GM23338 (cell line): ENCODE measurements at regions not wholly inside any gene's neighbourhood (a gene's known extent, or its start where the extent isn't known, plus 50 kb on each side); places are given as distances from the start of the nearest gene placed in this dataset.

Experiments
- ATAC-seq: fragments of 200-7000 bp; cut with Tn5 transposase; 3 replicates; pipeline ENCODE4 v1.9.1; 2020
- DNase-seq: peaks from one replicate; pipeline ENCODE4 v3.0.0-alpha.2; 2015; ENCODE audit warnings: low spot score
- H2AFZ ChIP-seq: fragments of 200-600 bp; sonication (generic); 2 replicates; pipeline ENCODE4 v1.8.0; 2016; ENCODE audit warnings: antibody characterized with exemption, mild to moderate bottlenecking, moderate library complexity
- H3F3A ChIP-seq: fragments of 200-600 bp; sonication (generic); replicated peaks from 2 replicates; pipeline ENCODE4 v1.8.0; 2017; ENCODE audit warnings: antibody characterized with exemption, mixed run types, low read depth
- H3K27ac ChIP-seq: fragments of 200-600 bp; sonication (generic); 2 replicates; pipeline ENCODE4 v1.6.1; 2016; ENCODE audit warnings: low read depth
- H3K27me3 ChIP-seq: fragments of 200-600 bp; sonication (generic); 2 replicates; pipeline ENCODE4 v1.8.0; 2016; ENCODE audit warnings: mild to moderate bottlenecking, mixed run types, moderate library complexity; ENCODE audit not compliant: insufficient read depth
- H3K36me3 ChIP-seq: fragments of 200-600 bp; sonication (generic); 2 replicates; pipeline ENCODE4 v1.8.0; 2016; ENCODE audit warnings: mild to moderate bottlenecking; ENCODE audit not compliant: insufficient read depth
- H3K4me1 ChIP-seq: fragments of 200-600 bp; sonication (generic); 2 replicates; pipeline ENCODE4 v1.8.0; 2016; ENCODE audit warnings: mild to moderate bottlenecking, moderate library complexity; ENCODE audit not compliant: insufficient read depth
- H3K4me2 ChIP-seq: fragments of 200-600 bp; sonication (generic); 2 replicates; pipeline ENCODE4 v1.7.1; 2017; ENCODE audit warnings: mixed run types
- H3K4me3 ChIP-seq: fragments of 200-600 bp; sonication (generic); 2 replicates; pipeline ENCODE4 v1.6.1; 2016; ENCODE audit warnings: mixed run types
- H3K79me2 ChIP-seq: fragments of 200-600 bp; sonication (generic); replicated peaks from 2 replicates; pipeline ENCODE4 v1.8.0; 2017; ENCODE audit warnings: mild to moderate bottlenecking; ENCODE audit not compliant: insufficient read depth
- H3K9me2 ChIP-seq: fragments of 200-600 bp; sonication (generic); 2 replicates; pipeline ENCODE4 v1.8.0; 2017; ENCODE audit not compliant: insufficient read depth
- H4K20me1 ChIP-seq: fragments of 200-600 bp; sonication (generic); replicated peaks from 2 replicates; pipeline ENCODE4 v1.8.0; 2017; ENCODE audit warnings: mild to moderate bottlenecking; ENCODE audit not compliant: insufficient read depth
- H3K27ac Mint-ChIP-seq: 2 replicates; pipeline ENCODE4 v1.8.0; 2020; ENCODE audit warnings: inconsistent platforms, mild to moderate bottlenecking, moderate library complexity, mixed read lengths
- H3K27me3 Mint-ChIP-seq: 3 replicates; pipeline ENCODE4 v1.8.0; 2022; ENCODE audit warnings: low read depth, mild to moderate bottlenecking, moderate library complexity, mixed read lengths, inconsistent platforms; ENCODE audit not compliant: insufficient read depth, poor library complexity
- H3K36me3 Mint-ChIP-seq: 3 replicates; pipeline ENCODE4 v1.8.0; 2021; ENCODE audit warnings: low read depth, mild to moderate bottlenecking, inconsistent platforms, moderate library complexity, mixed read lengths
- H3K4me1 Mint-ChIP-seq: 3 replicates; pipeline ENCODE4 v1.8.0; 2020; ENCODE audit warnings: mild to moderate bottlenecking, inconsistent platforms, mixed read lengths
- H3K4me3 Mint-ChIP-seq: 3 replicates; pipeline ENCODE4 v1.8.0; 2021; ENCODE audit warnings: moderate library complexity, mild to moderate bottlenecking, inconsistent platforms, mixed read lengths
- H3K9me3 Mint-ChIP-seq: 3 replicates; pipeline ENCODE4 v1.8.0; 2020; ENCODE audit warnings: moderate library complexity, mild to moderate bottlenecking, inconsistent platforms, mixed read lengths
- CREB1 ChIP-seq: fragments of 250-450 bp; sonication (Bioruptor Pico); IDR thresholded peaks from 2 replicates; pipeline ENCODE4 v1.5.0; 2020; ENCODE audit warnings: low read depth, mild to moderate bottlenecking, moderate library complexity
- EZH2phosphoT487 ChIP-seq: fragments of 200-600 bp; sonication (generic); IDR thresholded peaks from one replicate; pipeline ENCODE4 v1.8.1; 2018; ENCODE audit warnings: antibody characterized with exemption; ENCODE audit not compliant: unreplicated experiment
- NANOG ChIP-seq: IDR thresholded peaks from 2 replicates; pipeline ENCODE4 v1.6.1; 2016; ENCODE audit warnings: antibody characterized with exemption, borderline replicate concordance
- STAT1 ChIP-seq: IDR thresholded peaks from one replicate; pipeline ENCODE4 v1.6.1; 2016; ENCODE audit warnings: antibody characterized with exemption; ENCODE audit not compliant: unreplicated experiment
- ZNF331 ChIP-seq: fragments of 250-450 bp; sonication (Bioruptor Pico); IDR thresholded peaks from 2 replicates; pipeline ENCODE4 v1.5.0; 2020; ENCODE audit warnings: low read depth, mild to moderate bottlenecking, moderate library complexity
- TF ChIP-seq, protein P1 (sequence below): fragments of 250-450 bp; sonication (Bioruptor Pico); IDR thresholded peaks from 2 replicates; pipeline ENCODE4 v1.5.0; 2020; ENCODE audit warnings: mild to moderate bottlenecking, moderate library complexity
- TF ChIP-seq, protein P2 (sequence below): IDR thresholded peaks from one replicate; pipeline ENCODE4 v1.6.1; 2018; ENCODE audit warnings: antibody characterized with exemption; ENCODE audit not compliant: unreplicated experiment

- TF ChIP-seq, protein P1, sequence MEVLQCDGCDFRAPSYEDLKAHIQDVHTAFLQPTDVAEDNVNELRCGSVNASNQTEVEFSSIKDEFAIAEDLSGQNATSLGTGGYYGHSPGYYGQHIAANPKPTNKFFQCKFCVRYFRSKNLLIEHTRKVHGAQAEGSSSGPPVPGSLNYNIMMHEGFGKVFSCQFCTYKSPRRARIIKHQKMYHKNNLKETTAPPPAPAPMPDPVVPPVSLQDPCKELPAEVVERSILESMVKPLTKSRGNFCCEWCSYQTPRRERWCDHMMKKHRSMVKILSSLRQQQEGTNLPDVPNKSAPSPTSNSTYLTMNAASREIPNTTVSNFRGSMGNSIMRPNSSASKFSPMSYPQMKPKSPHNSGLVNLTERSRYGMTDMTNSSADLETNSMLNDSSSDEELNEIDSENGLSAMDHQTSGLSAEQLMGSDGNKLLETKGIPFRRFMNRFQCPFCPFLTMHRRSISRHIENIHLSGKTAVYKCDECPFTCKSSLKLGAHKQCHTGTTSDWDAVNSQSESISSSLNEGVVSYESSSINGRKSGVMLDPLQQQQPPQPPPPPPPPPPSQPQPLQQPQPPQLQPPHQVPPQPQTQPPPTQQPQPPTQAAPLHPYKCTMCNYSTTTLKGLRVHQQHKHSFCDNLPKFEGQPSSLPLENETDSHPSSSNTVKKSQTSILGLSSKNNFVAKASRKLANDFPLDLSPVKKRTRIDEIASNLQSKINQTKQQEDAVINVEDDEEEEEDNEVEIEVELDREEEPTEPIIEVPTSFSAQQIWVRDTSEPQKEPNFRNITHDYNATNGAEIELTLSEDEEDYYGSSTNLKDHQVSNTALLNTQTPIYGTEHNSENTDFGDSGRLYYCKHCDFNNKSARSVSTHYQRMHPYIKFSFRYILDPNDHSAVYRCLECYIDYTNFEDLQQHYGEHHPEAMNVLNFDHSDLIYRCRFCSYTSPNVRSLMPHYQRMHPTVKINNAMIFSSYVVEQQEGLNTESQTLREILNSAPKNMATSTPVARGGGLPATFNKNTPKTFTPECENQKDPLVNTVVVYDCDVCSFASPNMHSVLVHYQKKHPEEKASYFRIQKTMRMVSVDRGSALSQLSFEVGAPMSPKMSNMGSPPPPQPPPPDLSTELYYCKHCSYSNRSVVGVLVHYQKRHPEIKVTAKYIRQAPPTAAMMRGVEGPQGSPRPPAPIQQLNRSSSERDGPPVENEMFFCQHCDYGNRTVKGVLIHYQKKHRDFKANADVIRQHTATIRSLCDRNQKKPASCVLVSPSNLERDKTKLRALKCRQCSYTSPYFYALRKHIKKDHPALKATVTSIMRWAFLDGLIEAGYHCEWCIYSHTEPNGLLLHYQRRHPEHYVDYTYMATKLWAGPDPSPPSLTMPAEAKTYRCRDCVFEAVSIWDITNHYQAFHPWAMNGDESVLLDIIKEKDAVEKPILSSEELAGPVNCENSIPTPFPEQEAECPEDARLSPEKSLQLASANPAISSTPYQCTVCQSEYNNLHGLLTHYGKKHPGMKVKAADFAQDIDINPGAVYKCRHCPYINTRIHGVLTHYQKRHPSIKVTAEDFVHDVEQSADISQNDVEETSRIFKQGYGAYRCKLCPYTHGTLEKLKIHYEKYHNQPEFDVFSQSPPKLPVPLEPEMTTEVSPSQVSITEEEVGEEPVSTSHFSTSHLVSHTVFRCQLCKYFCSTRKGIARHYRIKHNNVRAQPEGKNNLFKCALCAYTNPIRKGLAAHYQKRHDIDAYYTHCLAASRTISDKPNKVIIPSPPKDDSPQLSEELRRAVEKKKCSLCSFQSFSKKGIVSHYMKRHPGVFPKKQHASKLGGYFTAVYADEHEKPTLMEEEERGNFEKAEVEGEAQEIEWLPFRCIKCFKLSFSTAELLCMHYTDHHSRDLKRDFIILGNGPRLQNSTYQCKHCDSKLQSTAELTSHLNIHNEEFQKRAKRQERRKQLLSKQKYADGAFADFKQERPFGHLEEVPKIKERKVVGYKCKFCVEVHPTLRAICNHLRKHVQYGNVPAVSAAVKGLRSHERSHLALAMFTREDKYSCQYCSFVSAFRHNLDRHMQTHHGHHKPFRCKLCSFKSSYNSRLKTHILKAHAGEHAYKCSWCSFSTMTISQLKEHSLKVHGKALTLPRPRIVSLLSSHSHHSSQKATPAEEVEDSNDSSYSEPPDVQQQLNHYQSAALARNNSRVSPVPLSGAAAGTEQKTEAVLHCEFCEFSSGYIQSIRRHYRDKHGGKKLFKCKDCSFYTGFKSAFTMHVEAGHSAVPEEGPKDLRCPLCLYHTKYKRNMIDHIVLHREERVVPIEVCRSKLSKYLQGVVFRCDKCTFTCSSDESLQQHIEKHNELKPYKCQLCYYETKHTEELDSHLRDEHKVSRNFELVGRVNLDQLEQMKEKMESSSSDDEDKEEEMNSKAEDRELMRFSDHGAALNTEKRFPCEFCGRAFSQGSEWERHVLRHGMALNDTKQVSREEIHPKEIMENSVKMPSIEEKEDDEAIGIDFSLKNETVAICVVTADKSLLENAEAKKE (CRISPR knock-in tag) = no peak
- TF ChIP-seq STAT1 (no peak), EZH2phosphoT487 (no peak), CREB1 (CRISPR knock-in tag) (no peak)
Measured at GRCh38 chr1:190852611-190853010, 374.9 kb upstream of the BRINP3 start (continued).

GRCh38 chr1:190858140-190858539, 380.5 kb upstream of the BRINP3 start:
- no peak overlapping the region for H3K27ac Mint-ChIP-seq
- H3K4me3 ChIP-seq = no peak overlapping the region
- H3K4me2 ChIP-seq = no peak overlapping the region
- H3K27ac ChIP-seq = no peak overlapping the region
- no peaks in the 10 kb centered on the region for H3K27me3 ChIP-seq
- no peaks in the 10 kb centered on the region; the same call in 2 of the 3 replicates for H3K4me1 Mint-ChIP-seq
- no peaks in the 10 kb centered on the region for H3K4me1 ChIP-seq
- ATAC-seq (no peak; the same call in 2 of the 3 replicates), DNase-seq (peak; percentile 43)
- no peaks in the 10 kb centered on the region for H3K79me2 ChIP-seq
- H3K36me3 ChIP-seq = no peaks in the 10 kb centered on the region
- H4K20me1 ChIP-seq = no peaks in the 10 kb centered on the region
- H3K36me3 Mint-ChIP-seq = peaks cover 35% of the 10 kb centered on the region
- H2AFZ ChIP-seq = no peak overlapping the region
- no peaks in the 10 kb centered on the region for H3F3A ChIP-seq
- H3K9me2 ChIP-seq = peaks cover 12% of the 10 kb centered on the region
- peaks cover 3% of the 10 kb centered on the region for H3K27me3 Mint-ChIP-seq
- no peak overlapping the region for H3K4me3 Mint-ChIP-seq
- H3K9me3 Mint-ChIP-seq = peaks cover 48% of the 10 kb centered on the region
- TF ChIP-seq, protein P2, sequence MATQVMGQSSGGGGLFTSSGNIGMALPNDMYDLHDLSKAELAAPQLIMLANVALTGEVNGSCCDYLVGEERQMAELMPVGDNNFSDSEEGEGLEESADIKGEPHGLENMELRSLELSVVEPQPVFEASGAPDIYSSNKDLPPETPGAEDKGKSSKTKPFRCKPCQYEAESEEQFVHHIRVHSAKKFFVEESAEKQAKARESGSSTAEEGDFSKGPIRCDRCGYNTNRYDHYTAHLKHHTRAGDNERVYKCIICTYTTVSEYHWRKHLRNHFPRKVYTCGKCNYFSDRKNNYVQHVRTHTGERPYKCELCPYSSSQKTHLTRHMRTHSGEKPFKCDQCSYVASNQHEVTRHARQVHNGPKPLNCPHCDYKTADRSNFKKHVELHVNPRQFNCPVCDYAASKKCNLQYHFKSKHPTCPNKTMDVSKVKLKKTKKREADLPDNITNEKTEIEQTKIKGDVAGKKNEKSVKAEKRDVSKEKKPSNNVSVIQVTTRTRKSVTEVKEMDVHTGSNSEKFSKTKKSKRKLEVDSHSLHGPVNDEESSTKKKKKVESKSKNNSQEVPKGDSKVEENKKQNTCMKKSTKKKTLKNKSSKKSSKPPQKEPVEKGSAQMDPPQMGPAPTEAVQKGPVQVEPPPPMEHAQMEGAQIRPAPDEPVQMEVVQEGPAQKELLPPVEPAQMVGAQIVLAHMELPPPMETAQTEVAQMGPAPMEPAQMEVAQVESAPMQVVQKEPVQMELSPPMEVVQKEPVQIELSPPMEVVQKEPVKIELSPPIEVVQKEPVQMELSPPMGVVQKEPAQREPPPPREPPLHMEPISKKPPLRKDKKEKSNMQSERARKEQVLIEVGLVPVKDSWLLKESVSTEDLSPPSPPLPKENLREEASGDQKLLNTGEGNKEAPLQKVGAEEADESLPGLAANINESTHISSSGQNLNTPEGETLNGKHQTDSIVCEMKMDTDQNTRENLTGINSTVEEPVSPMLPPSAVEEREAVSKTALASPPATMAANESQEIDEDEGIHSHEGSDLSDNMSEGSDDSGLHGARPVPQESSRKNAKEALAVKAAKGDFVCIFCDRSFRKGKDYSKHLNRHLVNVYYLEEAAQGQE = no peak
- TF ChIP-seq NANOG (no peak), ZNF331 (no peak)
